ENCODE measurements at regions not wholly inside any gene's neighbourhood (a gene's known extent, or its start where the extent isn't known, plus 50 kb on each side); places are given as distances from the start of the nearest gene placed in this dataset.

DNA sequence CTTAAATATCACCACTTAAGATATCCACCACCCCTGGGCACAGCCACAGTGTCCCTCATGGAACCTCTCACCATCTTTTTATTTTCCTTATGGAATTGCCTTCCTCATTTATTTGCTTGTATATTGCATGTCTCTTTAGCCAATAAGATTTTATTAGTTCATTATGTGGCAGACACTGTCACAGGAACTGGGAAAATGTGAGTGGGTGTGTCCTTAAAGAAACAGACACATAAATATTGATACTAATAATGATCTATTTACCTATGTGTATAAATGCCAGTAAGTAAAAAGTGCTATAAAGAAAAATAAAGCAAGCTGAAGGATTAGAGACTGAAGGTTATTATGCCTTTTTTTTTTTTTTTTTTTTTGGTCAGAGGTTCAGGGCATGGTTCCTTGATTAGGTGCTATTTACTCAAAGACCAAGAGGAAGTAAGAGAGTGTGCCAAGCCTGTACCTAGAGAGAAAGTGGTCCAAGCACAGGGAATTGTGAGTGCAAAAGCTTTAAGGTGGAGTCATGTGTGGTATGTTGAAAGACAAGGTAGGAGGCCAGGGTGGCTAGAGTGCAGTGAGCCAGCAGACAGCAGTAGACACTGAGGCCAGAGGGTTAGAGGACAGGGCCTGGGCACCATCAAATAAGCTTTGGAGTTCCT lies 589.0 kb downstream of the USP25 start:
- no peaks in the 10 kb centered on the region for H3K27me3 ChIP-seq
- no peaks in the 10 kb centered on the region for H3K9me3 ChIP-seq (replicated peaks in 1 of 11)
- H4K20me1 ChIP-seq, result no peaks in the 10 kb centered on the region
- no peaks in the 10 kb centered on the region for H3K36me3 ChIP-seq
- no peak overlapping the region for H3K27ac ChIP-seq
- no peak for TF ChIP-seq Cebpa-rat (IDR thresholded peaks at IDR 0.05)
- no peak overlapping the region for H3K4me2 ChIP-seq
- H3K4me1 ChIP-seq, result no peaks in the 10 kb centered on the region
- H3K9ac ChIP-seq, result no peak overlapping the region
- no peak overlapping the region for H3K4me3 ChIP-seq

DNA sequence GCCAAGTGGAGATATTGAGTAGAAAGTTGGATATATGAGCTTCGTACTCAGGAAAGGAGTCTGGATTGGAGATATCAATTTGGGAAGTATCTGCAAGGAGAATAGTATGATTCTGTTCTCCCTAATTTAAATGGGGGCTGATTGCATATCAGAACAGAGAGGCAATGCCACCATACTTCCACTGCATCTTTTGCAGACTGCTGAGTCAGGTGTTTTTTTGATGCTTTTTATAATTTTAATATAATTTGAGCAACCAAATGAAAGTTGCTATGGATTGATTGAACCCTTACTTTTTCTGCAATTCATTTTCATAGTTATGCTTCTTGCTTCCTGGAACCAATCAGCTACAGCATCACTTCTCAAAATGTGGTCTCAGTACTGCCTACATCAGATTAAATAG lies 590.3 kb downstream of the USP25 start:
- Histone ChIP-seq H3K27ac (no peak overlapping the region), H3K4me1 (no peaks in the 10 kb centered on the region), H3K4me3 (no peak overlapping the region), H3K9me3 (replicated peaks in 1 of 11) (no peaks in the 10 kb centered on the region), H4K20me1 (no peaks in the 10 kb centered on the region), H3K27me3 (no peaks in the 10 kb centered on the region), H3K9ac (no peak overlapping the region), H3K36me3 (no peaks in the 10 kb centered on the region), H3K4me2 (no peak overlapping the region)
- no peak for TF ChIP-seq Cebpa-rat (IDR thresholded peaks at IDR 0.05)

DNA sequence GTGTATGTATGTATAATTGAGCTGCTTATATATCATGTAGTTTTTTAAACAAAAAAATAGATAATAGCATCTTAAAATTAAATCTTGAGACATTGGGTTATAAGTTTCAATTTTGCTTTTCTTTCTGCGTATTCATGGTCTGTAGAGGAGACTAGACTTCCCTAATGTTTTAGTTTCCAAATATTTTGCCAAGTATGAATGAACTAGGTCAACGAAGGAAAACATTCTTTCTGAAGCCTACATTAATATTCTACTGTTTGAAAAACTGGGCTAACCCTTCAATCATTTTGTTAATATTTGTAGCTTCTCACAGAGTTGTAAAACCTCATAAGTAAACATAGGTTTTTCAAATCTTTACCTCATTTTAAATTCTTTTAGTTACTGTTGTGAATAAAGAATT lies 592.7 kb downstream of the USP25 start:
- no peak overlapping the region for H3K27ac ChIP-seq
- no peaks in the 10 kb centered on the region for H3K9me3 ChIP-seq (replicated peaks in 1 of 11)
- H3K36me3 ChIP-seq, result no peaks in the 10 kb centered on the region
- no peak for TF ChIP-seq Cebpa-rat (IDR thresholded peaks at IDR 0.05)
- no peaks in the 10 kb centered on the region for H3K27me3 ChIP-seq
- no peaks in the 10 kb centered on the region for H4K20me1 ChIP-seq
- H3K4me1 ChIP-seq, result no peaks in the 10 kb centered on the region
- no peak overlapping the region for H3K4me2 ChIP-seq
- no peak overlapping the region for H3K4me3 ChIP-seq
- H3K9ac ChIP-seq, result no peak overlapping the region

DNA sequence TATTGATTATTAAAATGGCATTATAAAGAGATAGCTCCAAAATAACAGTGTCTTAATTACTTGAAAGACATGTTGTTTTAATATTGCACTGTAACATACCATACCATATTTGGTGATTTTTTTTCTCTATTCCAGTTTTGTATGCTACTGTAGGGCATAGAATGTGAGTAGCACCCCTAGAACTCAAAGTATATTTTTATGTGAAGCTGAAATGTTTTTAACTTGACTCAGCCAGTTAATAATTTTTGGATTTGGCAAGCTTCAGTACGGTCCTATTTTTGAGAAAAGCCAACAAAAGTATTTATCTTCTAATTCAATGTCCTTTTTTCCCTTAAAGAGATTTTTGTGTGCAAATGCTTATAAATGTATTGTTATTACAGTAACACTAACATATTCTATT lies 593.8 kb downstream of the USP25 start:
- Histone ChIP-seq H3K4me3 (no peak overlapping the region), H3K4me2 (no peak overlapping the region), H3K27ac (no peak overlapping the region), H4K20me1 (no peaks in the 10 kb centered on the region), H3K4me1 (no peaks in the 10 kb centered on the region), H3K27me3 (no peaks in the 10 kb centered on the region), H3K9me3 (replicated peaks in 1 of 11) (no peaks in the 10 kb centered on the region), H3K36me3 (no peaks in the 10 kb centered on the region), H3K9ac (no peak overlapping the region)
- no peak for TF ChIP-seq Cebpa-rat (IDR thresholded peaks at IDR 0.05)

DNA sequence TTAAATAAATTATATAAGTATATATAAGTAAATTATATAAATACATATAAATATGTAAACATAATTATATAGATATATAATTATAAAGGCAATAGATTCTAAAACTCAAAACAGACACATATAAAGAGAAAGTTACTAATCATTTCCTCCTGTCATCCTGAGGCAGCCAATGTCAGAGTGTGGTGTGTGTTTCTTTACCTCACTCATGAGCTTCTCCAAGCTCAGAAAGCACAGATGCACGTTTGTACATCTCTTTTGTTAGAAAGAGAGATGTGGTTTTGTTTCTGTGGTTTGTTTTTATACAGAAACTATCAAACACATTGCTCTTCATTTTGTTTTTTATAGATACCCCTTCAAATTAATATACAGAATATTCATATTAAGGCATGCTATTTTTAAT lies 594.8 kb downstream of the USP25 start:
- H3K9me3 ChIP-seq (replicated peaks in 1 of 11), result no peaks in the 10 kb centered on the region
- no peaks in the 10 kb centered on the region for H4K20me1 ChIP-seq
- no peaks in the 10 kb centered on the region for H3K36me3 ChIP-seq
- H3K4me2 ChIP-seq, result no peak overlapping the region
- no peak overlapping the region for H3K27ac ChIP-seq
- no peaks in the 10 kb centered on the region for H3K4me1 ChIP-seq
- H3K4me3 ChIP-seq, result no peak overlapping the region
- no peak overlapping the region for H3K9ac ChIP-seq
- TF ChIP-seq Cebpa-rat (IDR thresholded peaks at IDR 0.05), result no peak
- no peaks in the 10 kb centered on the region for H3K27me3 ChIP-seq

DNA sequence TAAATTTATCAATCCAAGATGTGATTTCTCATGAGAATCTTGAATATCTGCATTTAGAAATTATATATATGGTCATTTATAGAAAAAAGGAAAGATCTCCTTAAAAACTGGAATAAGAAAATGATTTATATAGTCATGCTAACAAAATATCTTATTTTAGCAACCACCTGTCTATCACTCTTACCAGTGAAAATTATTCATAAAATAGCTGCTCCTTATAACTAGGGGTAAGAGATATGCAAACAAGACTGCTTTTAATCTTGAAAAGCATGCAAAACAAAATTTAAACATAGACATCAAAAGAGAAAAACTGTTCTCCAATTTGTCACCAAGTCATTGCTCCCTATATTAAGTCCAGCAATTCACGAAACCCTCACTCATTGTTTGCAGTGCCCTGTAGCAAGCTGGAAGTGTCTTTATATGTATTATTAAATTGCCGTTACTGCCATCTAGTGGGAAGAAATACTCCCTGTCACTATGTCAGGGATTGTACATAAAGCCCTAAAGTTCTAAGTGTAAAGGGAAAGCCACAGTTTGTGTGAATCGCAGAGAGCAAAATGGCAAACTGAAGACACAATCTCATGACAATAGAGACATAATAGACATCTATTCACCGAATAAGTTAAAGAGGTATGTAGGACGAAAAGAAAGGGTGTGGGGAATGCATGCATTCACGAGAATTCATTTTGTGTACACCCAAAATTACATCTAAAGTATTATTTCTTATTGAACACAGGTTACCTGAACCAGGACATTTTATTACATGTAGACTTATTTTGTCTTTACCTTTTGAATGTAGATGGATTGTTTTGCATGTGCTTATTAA lies 600.5 kb downstream of the USP25 start:
- Histone ChIP-seq H3K9me3 (replicated peaks in 1 of 11) (no peaks in the 10 kb centered on the region), H3K27me3 (no peaks in the 10 kb centered on the region), H3K4me3 (no peak overlapping the region), H3K4me1 (no peaks in the 10 kb centered on the region), H3K9ac (no peak overlapping the region), H3K4me2 (no peak overlapping the region), H3K27ac (no peak overlapping the region), H4K20me1 (no peaks in the 10 kb centered on the region), H3K36me3 (no peaks in the 10 kb centered on the region)
- no peak for TF ChIP-seq Cebpa-rat (IDR thresholded peaks at IDR 0.05)

DNA sequence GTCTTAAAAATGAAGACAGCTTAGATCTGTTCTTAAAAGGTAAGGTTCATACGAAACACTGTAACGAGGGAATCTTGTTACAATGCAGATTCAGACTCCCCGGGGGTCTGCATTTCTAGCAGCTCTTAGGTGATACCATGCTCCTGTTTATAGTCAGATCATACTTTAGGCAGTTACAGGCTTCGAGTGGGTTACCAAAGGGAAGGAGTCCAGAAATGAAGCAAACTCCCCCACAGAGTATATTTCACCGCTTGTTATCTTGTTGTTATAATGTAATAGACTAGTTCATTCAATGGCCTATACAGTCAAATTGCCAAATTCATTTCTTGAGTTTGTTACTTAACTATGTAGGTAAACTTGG lies 601.1 kb downstream of the USP25 start:
- no peaks in the 10 kb centered on the region for H4K20me1 ChIP-seq
- no peaks in the 10 kb centered on the region for H3K9me3 ChIP-seq (replicated peaks in 1 of 11)
- no peak overlapping the region for H3K9ac ChIP-seq
- no peak for TF ChIP-seq Cebpa-rat (IDR thresholded peaks at IDR 0.05)
- H3K27ac ChIP-seq, result no peak overlapping the region
- no peak overlapping the region for H3K4me2 ChIP-seq
- no peaks in the 10 kb centered on the region for H3K36me3 ChIP-seq
- no peak overlapping the region for H3K4me3 ChIP-seq
- H3K4me1 ChIP-seq, result no peaks in the 10 kb centered on the region
- no peaks in the 10 kb centered on the region for H3K27me3 ChIP-seq

DNA sequence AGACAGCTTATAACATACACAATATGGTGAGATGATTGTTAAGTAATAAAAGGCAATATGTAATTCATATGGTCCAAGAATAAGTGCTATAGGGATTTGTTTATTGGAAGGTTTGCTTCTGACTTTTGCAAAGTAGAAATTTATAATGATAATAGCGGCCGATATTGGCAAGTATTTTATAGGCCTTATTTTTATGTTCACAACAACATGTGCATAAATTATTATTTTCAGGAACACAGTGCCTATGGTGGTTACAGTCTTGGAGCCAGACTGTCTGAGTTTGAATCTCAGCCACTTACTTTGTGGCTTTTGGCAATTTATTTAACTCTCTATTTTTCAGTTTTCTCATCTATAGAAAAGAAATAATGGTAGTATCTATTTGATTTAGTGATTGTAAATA lies 607.5 kb downstream of the USP25 start:
- Histone ChIP-seq H3K4me3 (no peak overlapping the region), H3K4me1 (no peaks in the 10 kb centered on the region), H3K27me3 (no peaks in the 10 kb centered on the region), H3K36me3 (no peaks in the 10 kb centered on the region), H4K20me1 (no peaks in the 10 kb centered on the region), H3K4me2 (no peak overlapping the region), H3K9ac (no peak overlapping the region), H3K27ac (no peak overlapping the region), H3K9me3 (replicated peaks in 1 of 11) (no peaks in the 10 kb centered on the region)
- no peak for TF ChIP-seq Cebpa-rat (IDR thresholded peaks at IDR 0.05)

DNA sequence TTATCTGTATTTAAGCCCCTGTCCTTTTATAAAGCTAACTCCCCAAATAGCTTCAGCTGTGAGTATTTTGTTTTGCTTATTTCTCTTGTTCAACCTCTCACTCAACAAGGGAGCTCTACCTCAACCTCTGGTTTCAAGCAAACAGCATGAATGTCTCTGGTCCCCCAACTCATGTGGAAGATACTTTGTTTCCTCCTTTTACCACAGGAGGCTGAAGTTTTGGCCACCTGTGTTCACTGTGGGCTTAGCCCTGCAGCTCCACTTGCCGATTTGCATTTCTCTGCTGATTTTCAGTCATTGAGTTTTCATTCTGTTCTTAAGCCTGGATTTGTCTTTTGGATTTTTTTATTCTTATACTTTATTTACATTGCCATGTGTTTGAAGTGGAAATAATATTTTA lies 613.1 kb downstream of the USP25 start:
- no peak overlapping the region for H3K9ac ChIP-seq
- H3K27me3 ChIP-seq, result no peaks in the 10 kb centered on the region
- no peak overlapping the region for H3K27ac ChIP-seq
- no peak overlapping the region for H3K4me3 ChIP-seq
- H3K9me3 ChIP-seq (replicated peaks in 1 of 11), result no peaks in the 10 kb centered on the region
- H3K4me1 ChIP-seq, result no peaks in the 10 kb centered on the region
- H3K4me2 ChIP-seq, result no peak overlapping the region
- no peaks in the 10 kb centered on the region for H4K20me1 ChIP-seq
- TF ChIP-seq Cebpa-rat (IDR thresholded peaks at IDR 0.05), result no peak
- no peaks in the 10 kb centered on the region for H3K36me3 ChIP-seq

DNA sequence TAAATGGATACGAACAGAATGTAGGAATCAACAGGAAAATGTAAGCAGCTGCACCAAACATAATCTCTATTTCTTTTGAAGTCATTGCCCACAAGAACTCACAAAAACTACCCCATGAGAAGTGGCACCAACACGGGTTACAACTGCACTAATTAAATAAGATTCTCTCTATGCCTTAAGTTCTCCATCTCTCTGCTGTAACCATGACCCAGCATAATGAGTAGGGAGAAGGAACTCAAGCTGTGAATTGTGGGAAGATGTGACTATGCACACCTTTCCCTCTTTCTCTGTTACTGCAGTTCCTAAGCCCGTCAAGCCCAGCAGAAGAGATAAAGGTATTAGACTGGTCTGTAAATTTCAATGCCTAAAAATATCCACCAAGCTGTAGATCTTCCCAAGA lies 614.0 kb downstream of the USP25 start:
- Histone ChIP-seq H3K36me3 (no peaks in the 10 kb centered on the region), H4K20me1 (no peaks in the 10 kb centered on the region), H3K27ac (no peak overlapping the region), H3K9me3 (replicated peaks in 1 of 11) (no peaks in the 10 kb centered on the region), H3K4me1 (no peaks in the 10 kb centered on the region), H3K4me3 (no peak overlapping the region), H3K9ac (no peak overlapping the region), H3K27me3 (no peaks in the 10 kb centered on the region), H3K4me2 (no peak overlapping the region)
- no peak for TF ChIP-seq Cebpa-rat (IDR thresholded peaks at IDR 0.05)
